ENCODE measurements at regions not wholly inside any gene's neighbourhood (a gene's known extent, or its start where the extent isn't known, plus 50 kb on each side); places are given as distances from the start of the nearest gene placed in this dataset.

DNA sequence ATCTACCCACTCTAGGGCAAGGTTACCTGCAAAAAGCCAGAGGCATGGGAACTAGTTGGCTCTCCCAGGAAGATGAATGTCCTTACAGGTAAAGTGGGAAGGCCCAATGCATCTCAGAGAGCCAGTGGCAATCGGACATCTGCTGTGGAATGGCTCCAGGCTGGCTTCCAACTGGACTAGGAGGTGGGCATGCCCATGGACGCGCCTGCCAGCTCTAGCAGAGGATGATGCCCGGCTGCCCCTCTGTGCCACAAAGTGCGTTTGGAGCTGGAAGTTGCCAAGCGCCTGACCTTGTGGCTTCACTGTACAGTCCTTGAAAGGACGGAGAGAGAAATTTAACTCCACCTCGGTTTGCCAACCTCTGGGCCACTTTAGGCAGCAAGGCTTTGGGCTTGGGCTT, 84.4 kb downstream of the NR2F2 start:
- H3K9me1 ChIP-seq (ENCODE audit: control insufficient read depth, extremely low read depth, insufficient read depth, low read length), result no peaks in the 10 kb centered on the region
- no peak overlapping the region for H3K4me3 ChIP-seq (ENCODE audit: control insufficient read depth in 2 of 3, extremely low read depth in 1 of 3, insufficient read depth in 2 of 3, low read depth in 1 of 3, low read length in 3 of 3)
- peak; percentile 13 for TF ChIP-seq EZH2 (IDR thresholded peaks at IDR 0.05; ENCODE audit: low read length)
- TF ChIP-seq, protein P1, sequence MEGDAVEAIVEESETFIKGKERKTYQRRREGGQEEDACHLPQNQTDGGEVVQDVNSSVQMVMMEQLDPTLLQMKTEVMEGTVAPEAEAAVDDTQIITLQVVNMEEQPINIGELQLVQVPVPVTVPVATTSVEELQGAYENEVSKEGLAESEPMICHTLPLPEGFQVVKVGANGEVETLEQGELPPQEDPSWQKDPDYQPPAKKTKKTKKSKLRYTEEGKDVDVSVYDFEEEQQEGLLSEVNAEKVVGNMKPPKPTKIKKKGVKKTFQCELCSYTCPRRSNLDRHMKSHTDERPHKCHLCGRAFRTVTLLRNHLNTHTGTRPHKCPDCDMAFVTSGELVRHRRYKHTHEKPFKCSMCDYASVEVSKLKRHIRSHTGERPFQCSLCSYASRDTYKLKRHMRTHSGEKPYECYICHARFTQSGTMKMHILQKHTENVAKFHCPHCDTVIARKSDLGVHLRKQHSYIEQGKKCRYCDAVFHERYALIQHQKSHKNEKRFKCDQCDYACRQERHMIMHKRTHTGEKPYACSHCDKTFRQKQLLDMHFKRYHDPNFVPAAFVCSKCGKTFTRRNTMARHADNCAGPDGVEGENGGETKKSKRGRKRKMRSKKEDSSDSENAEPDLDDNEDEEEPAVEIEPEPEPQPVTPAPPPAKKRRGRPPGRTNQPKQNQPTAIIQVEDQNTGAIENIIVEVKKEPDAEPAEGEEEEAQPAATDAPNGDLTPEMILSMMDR (optimal IDR thresholded peaks at IDR 0.05 in 1 of 3, IDR thresholded peaks at IDR 0.05 in 1 of 3, conservative IDR thresholded peaks at IDR 0.05 in 1 of 3; ENCODE audit: extremely low read depth in 1 of 3, insufficient read depth in 2 of 3, low read length in 3 of 3), result no peak
- H3K79me2 ChIP-seq (ENCODE audit: control insufficient read depth, insufficient read depth, low read length), result no peaks in the 10 kb centered on the region
- DNase-seq (ENCODE audit: low read depth, low spot score) (no peak), FAIRE-seq (no peak)
- dilution Hi-C loops (cut with MboI; ENCODE audit: extremely low pct_ligation_motif_present, low sequenced_read_pairs), result no loop called here
- H3K9ac ChIP-seq (ENCODE audit: control insufficient read depth, extremely low read depth, insufficient read depth, low read length), result no peak overlapping the region
- H3K9me3 ChIP-seq (ENCODE audit: control insufficient read depth, low read depth, low read length), result no peaks in the 10 kb centered on the region
- no peaks in the 10 kb centered on the region for H3K36me3 ChIP-seq (ENCODE audit: control insufficient read depth in 2 of 2, extremely low read depth in 1 of 2, insufficient read depth in 2 of 2, low read length in 2 of 2)
- H2AFZ ChIP-seq (ENCODE audit: control insufficient read depth, low read length), result no peak overlapping the region
- peaks cover 3% of the 10 kb centered on the region for H3K4me1 ChIP-seq (ENCODE audit: control insufficient read depth, extremely low read depth, insufficient read depth, low read length)
- no peaks in the 10 kb centered on the region for H4K20me1 ChIP-seq (ENCODE audit: control insufficient read depth, extremely low read depth, insufficient read depth, low read length)
- no peak overlapping the region for H3K27ac ChIP-seq (ENCODE audit: control insufficient read depth, insufficient read depth, low read length)
- peaks cover 88% of the 10 kb centered on the region for H3K27me3 ChIP-seq (ENCODE audit: control insufficient read depth, extremely low read depth, insufficient read depth, low read length)
- no peak overlapping the region for H3K4me2 ChIP-seq (ENCODE audit: control insufficient read depth, extremely low read depth, insufficient read depth, low read depth, low read length)

DNA sequence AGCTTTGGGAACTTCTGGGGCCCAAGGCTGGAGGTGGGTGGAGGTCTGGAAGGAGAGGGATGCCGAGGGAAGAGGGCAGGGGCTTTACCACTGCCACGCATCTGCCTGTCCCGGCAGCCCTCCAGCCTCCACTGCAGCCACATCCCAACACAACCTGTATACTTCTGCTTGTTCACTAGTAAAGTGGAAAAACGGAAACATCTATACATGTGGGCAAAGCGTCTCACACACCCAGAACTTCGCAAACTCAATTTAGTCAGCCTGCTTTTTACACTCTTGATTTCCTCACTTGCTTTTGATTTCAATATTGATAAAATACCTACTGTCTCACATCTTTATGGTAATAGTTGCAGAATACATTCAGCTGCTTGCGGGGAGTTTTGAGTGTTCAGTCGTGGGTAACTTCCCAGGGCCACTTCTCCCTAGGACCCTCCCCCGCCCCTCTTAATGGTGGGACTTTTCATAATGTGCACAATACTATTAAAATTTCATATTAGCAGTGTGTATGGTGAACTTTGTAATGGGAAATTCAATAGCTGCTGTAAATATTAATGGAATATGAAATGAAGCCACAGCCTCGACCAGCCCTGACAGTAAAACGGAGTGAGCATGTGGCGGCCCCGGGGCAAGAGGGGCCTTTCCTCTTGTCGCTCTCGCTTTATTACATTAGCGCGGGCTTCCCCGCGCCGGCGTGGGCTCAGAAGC, 85.2 kb downstream of the NR2F2 start:
- DNase-seq (ENCODE audit: low read depth, low spot score), result no peak
- H3K4me3 ChIP-seq (ENCODE audit: control insufficient read depth in 2 of 3, extremely low read depth in 1 of 3, insufficient read depth in 2 of 3, low read depth in 1 of 3, low read length in 3 of 3), result no peak overlapping the region
- no peaks in the 10 kb centered on the region for H3K36me3 ChIP-seq (ENCODE audit: control insufficient read depth in 2 of 2, extremely low read depth in 1 of 2, insufficient read depth in 2 of 2, low read length in 2 of 2)
- H2AFZ ChIP-seq (ENCODE audit: control insufficient read depth, low read length), result no peak overlapping the region
- FAIRE-seq, result no peak
- no peak overlapping the region for H3K27ac ChIP-seq (ENCODE audit: control insufficient read depth, insufficient read depth, low read length)
- no peaks in the 10 kb centered on the region for H4K20me1 ChIP-seq (ENCODE audit: control insufficient read depth, extremely low read depth, insufficient read depth, low read length)
- no peaks in the 10 kb centered on the region for H3K79me2 ChIP-seq (ENCODE audit: control insufficient read depth, insufficient read depth, low read length)
- H3K9me3 ChIP-seq (ENCODE audit: control insufficient read depth, low read depth, low read length), result no peaks in the 10 kb centered on the region
- no peak overlapping the region for H3K4me2 ChIP-seq (ENCODE audit: control insufficient read depth, extremely low read depth, insufficient read depth, low read depth, low read length)
- peaks cover 80% of the 10 kb centered on the region for H3K27me3 ChIP-seq (ENCODE audit: control insufficient read depth, extremely low read depth, insufficient read depth, low read length)
- H3K4me1 ChIP-seq (ENCODE audit: control insufficient read depth, extremely low read depth, insufficient read depth, low read length), result peaks cover 3% of the 10 kb centered on the region
- no peak overlapping the region for H3K9ac ChIP-seq (ENCODE audit: control insufficient read depth, extremely low read depth, insufficient read depth, low read length)
- dilution Hi-C loops (cut with MboI; ENCODE audit: extremely low pct_ligation_motif_present, low sequenced_read_pairs), result no loop called here
- TF ChIP-seq, protein P1 (optimal IDR thresholded peaks at IDR 0.05 in 1 of 3, IDR thresholded peaks at IDR 0.05 in 1 of 3, conservative IDR thresholded peaks at IDR 0.05 in 1 of 3; ENCODE audit: extremely low read depth in 1 of 3, insufficient read depth in 2 of 3, low read length in 3 of 3), result no peak
- TF ChIP-seq EZH2 (IDR thresholded peaks at IDR 0.05; ENCODE audit: low read length), result no peak
- no peaks in the 10 kb centered on the region for H3K9me1 ChIP-seq (ENCODE audit: control insufficient read depth, extremely low read depth, insufficient read depth, low read length)
